GM10248 (cell line): ENCODE measurements at regions not wholly inside any gene's neighbourhood (a gene's known extent, or its start where the extent isn't known, plus 50 kb on each side); places are given as distances from the start of the nearest gene placed in this dataset.
A peak's percentile ranks its signal among the peaks of the same experiment; 100 is the strongest.
"Not testable (repeated sequence)": the region's sequence is repeated elsewhere in the genome, so short reads cannot be mapped to it uniquely, and the experiment has no call there.

ENCODE experiments used
- CTCF ChIA-PET: fragments of 300-600 bp; sonication (Branson Sonifier 250); formaldehyde crosslinking; extraction: SDS; loops from one replicate; lab custom pipeline; 2021; ENCODE audit warnings: antibody characterized with exemption; lab: Yijun Ruan, JAX
- POLR2A ChIA-PET: fragments of 350-650 bp; sonication (Branson Sonifier 250); formaldehyde crosslinking; extraction: SDS; loops from one replicate; lab custom pipeline; 2020; ENCODE audit warnings: antibody characterized with exemption; lab: Yijun Ruan, JAX
- DNase-seq: peaks from one replicate; pipeline ENCODE4 v3.0.0; 2012; ENCODE audit errors: extremely low spot score
- TF ChIP-seq, protein P1 (sequence below): IDR thresholded peaks from 2 replicates; pipeline ENCODE4 v1.5.1; 2012; ENCODE audit warnings: mild to moderate bottlenecking, low read depth; ENCODE audit errors: extremely low read depth, missing control alignments, control extremely low read depth

DNA sequence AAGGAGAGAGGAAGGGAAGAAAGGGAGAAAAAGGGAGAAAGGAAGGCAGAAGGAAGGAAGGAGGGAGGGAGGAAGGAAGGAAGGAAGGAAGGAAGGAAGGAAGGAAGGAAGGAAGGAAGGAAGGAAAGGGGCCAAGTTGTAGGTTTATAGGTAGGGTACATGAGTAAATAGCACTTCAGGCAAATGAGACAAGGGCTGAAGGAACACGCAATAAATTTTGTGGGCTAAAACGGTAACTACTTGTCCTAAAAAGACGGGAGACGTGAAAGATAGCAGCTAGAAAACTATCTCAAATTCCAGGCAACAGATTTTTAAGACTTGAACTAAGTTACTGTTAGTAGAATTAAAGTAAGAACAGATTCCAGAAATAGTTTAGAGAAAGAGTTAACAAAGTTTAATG is 129.3 kb upstream of the XIRP2 start:
- POLR2A ChIA-PET = no interaction called here
- TF ChIP-seq, protein P1, sequence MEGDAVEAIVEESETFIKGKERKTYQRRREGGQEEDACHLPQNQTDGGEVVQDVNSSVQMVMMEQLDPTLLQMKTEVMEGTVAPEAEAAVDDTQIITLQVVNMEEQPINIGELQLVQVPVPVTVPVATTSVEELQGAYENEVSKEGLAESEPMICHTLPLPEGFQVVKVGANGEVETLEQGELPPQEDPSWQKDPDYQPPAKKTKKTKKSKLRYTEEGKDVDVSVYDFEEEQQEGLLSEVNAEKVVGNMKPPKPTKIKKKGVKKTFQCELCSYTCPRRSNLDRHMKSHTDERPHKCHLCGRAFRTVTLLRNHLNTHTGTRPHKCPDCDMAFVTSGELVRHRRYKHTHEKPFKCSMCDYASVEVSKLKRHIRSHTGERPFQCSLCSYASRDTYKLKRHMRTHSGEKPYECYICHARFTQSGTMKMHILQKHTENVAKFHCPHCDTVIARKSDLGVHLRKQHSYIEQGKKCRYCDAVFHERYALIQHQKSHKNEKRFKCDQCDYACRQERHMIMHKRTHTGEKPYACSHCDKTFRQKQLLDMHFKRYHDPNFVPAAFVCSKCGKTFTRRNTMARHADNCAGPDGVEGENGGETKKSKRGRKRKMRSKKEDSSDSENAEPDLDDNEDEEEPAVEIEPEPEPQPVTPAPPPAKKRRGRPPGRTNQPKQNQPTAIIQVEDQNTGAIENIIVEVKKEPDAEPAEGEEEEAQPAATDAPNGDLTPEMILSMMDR = no peak
- DNase-seq = no peak
- CTCF ChIA-PET = no interaction called here

DNA sequence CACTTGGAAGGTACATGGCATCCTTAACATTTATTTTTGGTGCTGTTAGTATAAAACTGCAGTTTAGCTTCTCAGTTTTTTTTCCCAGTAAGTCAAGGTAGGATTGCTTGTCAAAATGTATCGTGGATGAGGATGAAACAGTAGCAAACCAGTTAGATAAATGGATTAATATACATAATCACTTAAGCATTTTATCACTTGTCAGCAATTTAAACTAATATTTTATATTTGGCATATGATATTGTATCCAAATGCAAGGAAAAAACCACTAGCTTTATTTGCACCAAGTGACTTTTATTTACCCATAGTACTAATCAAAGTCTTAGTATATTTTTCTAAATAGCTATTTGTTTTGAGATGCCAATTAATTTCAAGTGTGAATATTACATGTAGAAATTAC is 137.7 kb upstream of the XIRP2 start:
- TF ChIP-seq, protein P1 = no peak
- no peak for DNase-seq
- POLR2A ChIA-PET = no interaction called here
- CTCF ChIA-PET = interaction anchor here (1.3 kb wide), 1 partner anchor 20 kb away, joined by 4 read pairs; no protein-coding TSS in a partner anchor

DNA sequence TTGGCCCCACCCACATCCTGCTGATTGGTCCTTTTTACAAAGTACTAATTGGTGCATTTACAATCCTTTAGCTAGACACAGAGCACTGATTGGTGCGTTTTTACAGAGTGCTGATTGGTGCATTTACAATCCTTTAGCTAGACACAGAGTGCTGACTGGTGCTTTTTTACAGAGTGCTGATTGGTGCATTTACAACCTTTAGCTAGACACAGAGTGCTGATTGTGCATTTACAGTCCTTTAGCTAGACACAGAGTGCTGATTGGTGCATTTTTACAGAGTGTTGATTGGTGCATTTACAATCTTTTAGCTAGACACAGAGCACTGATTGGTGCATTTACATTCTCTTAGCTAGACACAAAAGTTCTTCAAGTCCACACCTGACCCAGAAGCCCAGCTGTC is 144.2 kb upstream of the XIRP2 start:
- CTCF ChIA-PET, POLR2A ChIA-PET, DNase-seq: not testable (repeated sequence)

DNA sequence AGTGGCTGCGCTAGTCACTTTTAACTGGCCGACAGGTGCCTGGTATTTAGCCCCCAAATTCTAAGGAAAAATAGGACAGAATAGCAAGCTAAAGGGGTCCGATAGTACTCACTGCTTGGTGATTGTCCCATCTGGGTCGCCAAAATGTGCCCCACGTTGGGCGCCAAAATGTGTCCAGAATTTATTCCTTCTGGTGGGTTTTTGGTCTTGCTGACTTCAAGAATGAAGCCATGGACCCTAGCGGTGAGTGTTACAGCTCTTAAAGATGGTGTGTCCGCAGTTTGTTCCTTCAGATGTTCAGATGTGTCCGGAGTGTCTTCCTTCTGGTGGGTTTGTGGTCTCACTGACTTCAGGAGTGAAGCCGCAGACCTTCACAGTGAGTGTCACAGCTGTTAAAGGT is 144.8 kb upstream of the XIRP2 start:
- DNase-seq, CTCF ChIA-PET, POLR2A ChIA-PET: not testable (repeated sequence)

DNA sequence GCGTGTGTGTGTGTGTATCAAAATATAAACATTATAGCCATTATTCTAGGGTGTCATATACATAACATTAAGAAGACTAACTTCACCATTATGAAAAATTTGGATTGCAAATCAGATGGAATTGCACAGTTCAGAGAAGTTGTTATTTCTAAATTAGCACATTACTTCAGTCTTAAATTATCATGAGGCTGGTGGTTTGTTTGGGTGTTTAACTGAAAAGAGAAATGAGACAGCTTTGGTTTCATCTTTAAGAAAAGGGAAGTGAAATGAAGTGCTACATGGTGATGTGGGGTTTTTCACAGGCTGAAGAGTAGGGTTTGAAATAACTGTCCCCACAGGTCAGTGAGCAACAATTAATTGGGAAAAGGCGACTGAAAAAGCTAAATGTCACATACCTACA is 161.2 kb upstream of the XIRP2 start:
- TF ChIP-seq, protein P1 = no peak
- CTCF ChIA-PET = no interaction called here
- POLR2A ChIA-PET = no interaction called here
- DNase-seq = peak; percentile 12

DNA sequence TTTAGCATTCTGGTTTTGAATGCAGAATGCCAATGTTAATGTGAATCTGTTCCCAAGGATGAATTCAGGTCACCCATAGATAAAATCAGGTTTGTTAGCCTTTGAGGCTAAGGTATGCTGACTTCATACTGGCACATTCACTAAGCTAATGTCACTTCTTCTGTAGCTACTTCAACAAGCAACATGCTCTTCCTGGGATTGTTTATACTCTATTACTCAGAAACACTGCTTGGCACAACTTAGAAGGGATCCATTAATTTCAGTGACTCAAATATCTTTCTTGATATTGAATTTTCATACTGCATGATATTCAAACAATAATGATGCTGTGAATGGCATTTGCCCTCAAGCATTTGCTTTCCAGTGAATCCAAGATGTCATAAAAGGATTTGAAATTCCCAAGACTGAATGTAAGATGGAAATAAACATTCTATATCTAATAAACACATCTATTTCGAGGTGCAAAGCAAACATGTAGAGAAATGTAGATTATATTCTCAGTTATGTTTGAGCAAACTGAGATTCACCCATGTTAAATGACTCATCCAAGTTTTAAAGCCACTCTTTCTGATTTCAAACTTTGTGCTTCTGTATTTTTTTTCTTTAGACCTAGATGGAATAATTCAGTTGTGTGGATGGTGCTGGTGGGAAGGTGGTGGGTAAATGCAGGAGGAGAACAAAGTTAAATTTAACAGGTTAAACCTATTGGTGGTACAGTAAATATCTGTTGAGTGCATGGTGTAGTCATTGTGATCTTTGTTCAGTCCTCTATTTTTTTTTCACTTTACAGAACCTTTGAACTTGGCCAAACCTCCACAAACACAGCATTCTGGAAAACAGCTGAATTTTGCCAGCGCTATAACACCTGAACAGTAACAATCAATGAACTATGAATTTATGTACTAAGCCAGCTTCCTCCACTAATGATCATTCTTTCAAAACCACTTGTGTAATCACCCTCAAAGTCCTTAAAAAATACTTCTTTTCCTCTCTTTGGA is 162.1 kb upstream of the XIRP2 start:
- no peak for DNase-seq
- ChIA-PET CTCF (no interaction called here), POLR2A (no interaction called here)
- TF ChIP-seq, protein P1 = no peak

DNA sequence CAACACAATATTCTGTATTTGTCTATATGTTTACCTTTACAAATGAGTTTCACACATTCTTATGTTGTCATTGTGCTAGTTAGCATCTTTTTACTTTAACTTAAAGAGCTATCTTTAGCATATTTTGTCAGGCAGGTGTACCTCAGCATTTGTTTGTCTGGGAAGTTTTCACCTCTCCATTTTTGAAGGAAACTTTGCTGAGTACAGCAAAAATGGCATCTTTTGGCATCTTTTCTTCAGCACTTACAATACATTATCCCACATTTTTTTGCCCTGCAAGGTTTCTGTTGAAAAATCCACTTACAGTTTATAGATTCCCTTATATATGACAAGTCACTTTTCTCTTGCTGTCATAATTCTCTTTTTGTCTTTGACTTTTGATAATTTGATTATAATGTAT is 171.3 kb upstream of the XIRP2 start:
- TF ChIP-seq, protein P1 = no peak
- CTCF ChIA-PET = no interaction called here
- DNase-seq = no peak
- POLR2A ChIA-PET = no interaction called here
